ENCODE measurements at regions not wholly inside any gene's neighbourhood (a gene's known extent, or its start where the extent isn't known, plus 50 kb on each side); places are given as distances from the start of the nearest gene placed in this dataset.

DNA sequence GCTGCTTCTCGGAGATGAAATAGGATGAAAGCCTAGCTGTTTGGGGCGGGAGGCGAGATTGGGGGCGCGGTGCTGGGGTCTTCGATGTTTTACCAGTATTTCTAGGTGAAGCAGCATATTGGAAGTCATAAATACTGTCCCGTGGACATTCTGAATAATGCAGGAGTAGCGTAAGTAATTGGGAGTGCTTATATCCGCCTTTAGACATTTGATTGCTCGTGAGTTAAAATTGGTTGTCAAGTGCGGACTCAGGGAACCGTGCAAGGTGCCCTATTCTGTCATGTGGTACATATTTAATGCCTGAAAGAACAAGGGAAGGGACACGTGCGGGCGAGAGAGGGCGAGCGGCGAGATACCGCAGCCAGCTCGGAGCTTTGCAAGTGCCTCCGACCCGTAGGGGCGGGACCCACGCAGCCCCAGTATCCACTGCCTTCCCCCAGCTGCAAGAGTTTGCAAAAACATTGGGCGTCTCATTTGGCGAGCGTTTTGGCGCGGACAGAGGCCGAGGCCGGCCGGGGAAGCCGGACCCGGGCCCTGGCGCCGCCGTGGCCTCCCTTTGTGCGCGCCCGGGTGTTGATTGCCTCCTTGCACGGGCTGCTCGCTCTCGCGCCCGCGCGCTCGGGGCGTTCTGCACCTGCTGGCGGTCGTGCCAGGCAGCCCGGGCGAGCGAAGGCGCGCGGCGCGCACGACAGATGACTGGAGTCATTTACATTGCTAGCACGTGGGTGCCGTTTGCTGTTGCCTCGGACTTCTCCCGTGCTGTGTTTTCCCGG, 849.8 kb upstream of the RBFOX1 start:
- no peak for DNase-seq (ENCODE audit: insufficient read length)
- no peak for FAIRE-seq
- TF ChIP-seq POLR2A (IDR thresholded peaks at IDR 0.05; ENCODE audit: low read depth, low read length) (no peak), TAF1 (IDR thresholded peaks at IDR 0.05; ENCODE audit: borderline replicate concordance, low read depth, low read length) (no peak), POLR2AphosphoS5 (IDR thresholded peaks at IDR 0.05; ENCODE audit: low read depth, low read length) (no peak)

GRCh38 chr16:6481894-6482293, 850.8 kb upstream of the RBFOX1 start:
- TF ChIP-seq POLR2A (IDR thresholded peaks at IDR 0.05; ENCODE audit: low read depth, low read length), result no peak
- no peak for TF ChIP-seq TAF1 (IDR thresholded peaks at IDR 0.05; ENCODE audit: borderline replicate concordance, low read depth, low read length)
- TF ChIP-seq POLR2AphosphoS5 (IDR thresholded peaks at IDR 0.05; ENCODE audit: low read depth, low read length), result no peak
- DNase-seq (ENCODE audit: insufficient read length) (no peak), FAIRE-seq (no peak)

- no peak for FAIRE-seq
- DNase-seq (ENCODE audit: insufficient read length), result no peak
- TF ChIP-seq POLR2A (IDR thresholded peaks at IDR 0.05; ENCODE audit: low read depth, low read length), result no peak
- no peak for TF ChIP-seq TAF1 (IDR thresholded peaks at IDR 0.05; ENCODE audit: borderline replicate concordance, low read depth, low read length)
- TF ChIP-seq POLR2AphosphoS5 (IDR thresholded peaks at IDR 0.05; ENCODE audit: low read depth, low read length), result no peak
These were observed 878.9 kb upstream of the RBFOX1 start for GRCh38 chr16:6453742-6454141.

DNA sequence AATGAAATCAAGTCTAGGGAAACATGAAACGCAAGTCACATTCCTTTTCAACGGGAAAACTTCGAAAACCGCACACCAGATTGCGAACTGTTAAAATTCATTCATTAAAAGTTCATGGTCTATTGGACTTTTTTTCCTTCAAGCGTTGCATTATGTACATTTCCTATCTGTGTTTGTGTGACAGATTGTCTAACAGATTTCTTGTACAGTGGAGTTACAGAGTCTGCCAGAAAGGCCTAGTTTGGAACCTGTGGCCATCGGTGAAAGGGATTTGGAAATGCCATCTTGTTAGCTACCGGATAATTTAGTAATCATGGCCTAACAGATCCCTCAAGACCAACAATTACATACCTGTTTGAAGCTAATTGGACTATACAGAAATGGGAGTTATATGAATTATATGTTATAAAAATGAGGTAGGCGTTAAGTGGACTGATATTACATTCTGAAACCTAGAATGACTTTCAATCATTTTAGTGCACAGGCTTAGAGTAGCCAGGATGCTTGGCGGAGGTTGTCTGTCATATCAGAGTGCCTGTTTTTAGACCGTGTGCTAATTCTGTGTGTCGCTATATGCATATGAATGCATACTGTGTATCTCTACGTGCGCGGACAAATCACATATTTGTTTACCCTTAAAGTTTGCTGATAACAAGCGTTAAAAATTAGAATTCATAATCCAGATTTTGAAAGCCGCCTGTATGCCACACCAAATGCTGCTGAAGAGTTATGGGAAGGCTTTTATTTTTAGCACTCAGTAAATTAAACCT, 885.4 kb upstream of the RBFOX1 start:
- FAIRE-seq, result no peak
- TF ChIP-seq POLR2AphosphoS5 (IDR thresholded peaks at IDR 0.05; ENCODE audit: low read depth, low read length) (no peak), TAF1 (IDR thresholded peaks at IDR 0.05; ENCODE audit: borderline replicate concordance, low read depth, low read length) (no peak), POLR2A (IDR thresholded peaks at IDR 0.05; ENCODE audit: low read depth, low read length) (no peak)
- no peak for DNase-seq (ENCODE audit: insufficient read length)

GRCh38 chr16:6446370-6446769, 886.3 kb upstream of the RBFOX1 start:
- TF ChIP-seq TAF1 (IDR thresholded peaks at IDR 0.05; ENCODE audit: borderline replicate concordance, low read depth, low read length), result no peak
- no peak for TF ChIP-seq POLR2AphosphoS5 (IDR thresholded peaks at IDR 0.05; ENCODE audit: low read depth, low read length)
- no peak for TF ChIP-seq POLR2A (IDR thresholded peaks at IDR 0.05; ENCODE audit: low read depth, low read length)
- DNase-seq (ENCODE audit: insufficient read length) (no peak), FAIRE-seq (no peak)

- FAIRE-seq (no peak), DNase-seq (ENCODE audit: insufficient read length) (no peak)
- TF ChIP-seq TAF1 (IDR thresholded peaks at IDR 0.05; ENCODE audit: borderline replicate concordance, low read depth, low read length) (no peak), POLR2AphosphoS5 (IDR thresholded peaks at IDR 0.05; ENCODE audit: low read depth, low read length) (no peak), POLR2A (IDR thresholded peaks at IDR 0.05; ENCODE audit: low read depth, low read length) (no peak)
These were observed 893.5 kb upstream of the RBFOX1 start for GRCh38 chr16:6439129-6439528.

- TF ChIP-seq TAF1 (IDR thresholded peaks at IDR 0.05; ENCODE audit: borderline replicate concordance, low read depth, low read length) (no peak), POLR2A (IDR thresholded peaks at IDR 0.05; ENCODE audit: low read depth, low read length) (no peak), POLR2AphosphoS5 (IDR thresholded peaks at IDR 0.05; ENCODE audit: low read depth, low read length) (no peak)
- FAIRE-seq (no peak), DNase-seq (ENCODE audit: insufficient read length) (no peak)
These were observed 903.8 kb upstream of the RBFOX1 start for GRCh38 chr16:6428861-6429260.

GRCh38 chr16:6427621-6428020, 905.0 kb upstream of the RBFOX1 start:
- FAIRE-seq (no peak), DNase-seq (ENCODE audit: insufficient read length) (no peak)
- no peak for TF ChIP-seq TAF1 (IDR thresholded peaks at IDR 0.05; ENCODE audit: borderline replicate concordance, low read depth, low read length)
- TF ChIP-seq POLR2AphosphoS5 (IDR thresholded peaks at IDR 0.05; ENCODE audit: low read depth, low read length), result no peak
- TF ChIP-seq POLR2A (IDR thresholded peaks at IDR 0.05; ENCODE audit: low read depth, low read length), result no peak

DNA sequence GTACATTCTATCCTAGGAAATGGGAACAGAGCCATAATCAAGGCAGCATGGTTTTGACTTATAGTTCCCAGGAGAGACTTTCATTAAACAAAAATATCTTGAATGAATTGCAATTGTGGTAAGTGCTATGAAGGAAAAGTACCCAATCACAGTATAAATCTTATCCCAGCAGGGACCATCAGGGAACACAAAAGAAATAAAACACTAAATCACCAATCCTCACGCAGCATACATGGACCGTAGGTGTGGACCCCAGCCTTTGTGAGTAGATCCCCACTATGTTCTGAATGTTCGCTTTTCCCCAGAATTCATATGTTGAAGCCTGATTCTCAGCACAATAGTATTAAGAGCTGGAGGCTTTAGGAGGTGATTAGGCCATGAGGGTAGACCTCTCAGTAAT, 925.0 kb upstream of the RBFOX1 start:
- FAIRE-seq (no peak), DNase-seq (ENCODE audit: insufficient read length) (no peak)
- TF ChIP-seq TAF1 (IDR thresholded peaks at IDR 0.05; ENCODE audit: borderline replicate concordance, low read depth, low read length) (no peak), POLR2AphosphoS5 (IDR thresholded peaks at IDR 0.05; ENCODE audit: low read depth, low read length) (no peak), POLR2A (IDR thresholded peaks at IDR 0.05; ENCODE audit: low read depth, low read length) (no peak)

- FAIRE-seq, result no peak
These were observed 926.6 kb upstream of the RBFOX1 start for GRCh38 chr16:6406028-6406427.

DNA sequence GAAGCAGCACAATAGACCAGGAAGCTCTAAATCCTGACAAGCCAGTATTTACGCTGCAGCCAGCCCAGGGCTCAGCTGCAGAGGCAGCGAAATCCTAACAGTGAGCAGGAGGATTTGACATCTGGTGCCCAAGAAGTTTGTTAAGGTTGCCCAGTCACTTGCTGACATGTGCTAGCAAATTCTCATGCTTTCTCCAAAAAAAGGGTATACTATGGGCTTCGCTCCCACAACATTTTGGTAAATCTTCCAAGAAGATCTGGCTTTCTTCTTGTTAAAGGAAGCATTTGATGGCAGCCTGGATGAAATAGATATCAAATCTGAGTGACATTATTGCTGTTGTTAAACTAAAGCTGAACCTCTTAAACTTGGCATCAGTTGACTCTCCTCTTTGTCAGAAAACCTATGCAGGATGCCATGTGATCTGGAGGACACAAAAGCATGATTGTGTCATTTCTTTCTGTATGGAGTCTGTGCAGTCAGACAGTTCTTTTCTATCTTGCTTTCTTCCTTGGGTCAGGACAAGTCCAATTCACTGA, 949.7 kb upstream of the RBFOX1 start:
- no peak for DNase-seq (ENCODE audit: insufficient read length)
- TF ChIP-seq POLR2A (IDR thresholded peaks at IDR 0.05; ENCODE audit: low read depth, low read length), result no peak
- no peak for TF ChIP-seq POLR2AphosphoS5 (IDR thresholded peaks at IDR 0.05; ENCODE audit: low read depth, low read length)
- no peak for TF ChIP-seq TAF1 (IDR thresholded peaks at IDR 0.05; ENCODE audit: borderline replicate concordance, low read depth, low read length)
- FAIRE-seq, result no peak

More at GRCh38 chr16:6406028-6406427, 926.6 kb upstream of the RBFOX1 start:
- no peak for DNase-seq (ENCODE audit: insufficient read length)
- no peak for TF ChIP-seq POLR2A (IDR thresholded peaks at IDR 0.05; ENCODE audit: low read depth, low read length)
- no peak for TF ChIP-seq POLR2AphosphoS5 (IDR thresholded peaks at IDR 0.05; ENCODE audit: low read depth, low read length)
- TF ChIP-seq TAF1 (IDR thresholded peaks at IDR 0.05; ENCODE audit: borderline replicate concordance, low read depth, low read length), result no peak

Measured in GM12892 (cell line).